B cell (primary cell): ENCODE measurements at regions not wholly inside any gene's neighbourhood (a gene's known extent, or its start where the extent isn't known, plus 50 kb on each side); places are given as distances from the start of the nearest gene placed in this dataset.

Experiments used
- ATAC-seq: fragments of 200-7000 bp; cut with Tn5 transposase; one replicate; pipeline ENCODE4 v1.10.0; 2021; ENCODE audit warnings: low read depth, mild to moderate bottlenecking, moderate number of reproducible peaks, moderate library complexity
- CTCF ChIA-PET: fragments of 350-600 bp; sonication (Branson Sonifier 250); formaldehyde crosslinking; loops from one replicate; lab custom pipeline; 2021; ENCODE audit warnings: antibody characterized with exemption, inconsistent platforms; lab: Charles Lee
- POLR2A ChIA-PET: fragments of 350-600 bp; sonication (Branson Sonifier 250); formaldehyde crosslinking; loops from one replicate; lab custom pipeline; 2021; ENCODE audit warnings: antibody characterized with exemption; lab: Charles Lee
- DNase-seq: peaks from one replicate; pipeline ENCODE4 v3.0.0; 2013
- H2AFZ ChIP-seq: 2 replicates; pipeline ENCODE4 v1.6.1; 2012; ENCODE audit warnings: mild to moderate bottlenecking, low read depth, low read length; ENCODE audit not compliant: insufficient read depth, poor library complexity, severe bottlenecking
- H3K27ac ChIP-seq, 2 donors: 1 replicate in 1 of 2; 2 replicates in 1 of 2; pipeline ENCODE4 v1.5.1; 2012 to 2013; ENCODE audit warnings: low read length in 2 of 2, mild to moderate bottlenecking in 2 of 2, moderate library complexity in 1 of 2
- H3K27me3 ChIP-seq, 4 experiments: fragments of 200-600 bp in 1 of 4; sonication (generic) in 1 of 4; replicated peaks in 1 of 4; 1 replicate in 2 of 4; 2 replicates in 2 of 4; pipeline versions ENCODE4 v1.6.1 to v1.7.0; 2013 to 2016; ENCODE audit warnings: low read length in 3 of 4, mild to moderate bottlenecking in 2 of 4, mixed read lengths in 1 of 4, moderate library complexity in 1 of 4; ENCODE audit not compliant: insufficient read depth in 4 of 4, control insufficient read depth in 3 of 4; ENCODE audit errors: control extremely low read depth in 1 of 4
- H3K36me3 ChIP-seq, 2 experiments: replicated peaks in 1 of 2; 1 replicate in 1 of 2; 2 replicates in 1 of 2; pipeline versions ENCODE4 v1.6.1 to v1.7.1; 2013; ENCODE audit warnings: low read length in 1 of 2; ENCODE audit not compliant: insufficient read depth in 2 of 2, control insufficient read depth in 1 of 2; ENCODE audit errors: control extremely low read depth in 1 of 2, extremely low read depth in 1 of 2
- H3K4me1 ChIP-seq, 2 donors: fragments of 200-600 bp in 1 of 2; sonication (generic) in 1 of 2; 1 replicate in 1 of 2; 2 replicates in 1 of 2; pipeline versions ENCODE4 v1.5.1 to v1.6.1; 2013 to 2017; ENCODE audit warnings: low read length in 2 of 2; ENCODE audit not compliant: control insufficient read depth in 2 of 2, insufficient read depth in 2 of 2
- H3K4me2 ChIP-seq: replicated peaks from 2 replicates; pipeline ENCODE3; 2012; ENCODE audit warnings: mild to moderate bottlenecking, low read depth, low read length; ENCODE audit not compliant: poor library complexity, severe bottlenecking
- H3K4me3 ChIP-seq, 5 experiments: fragments of 200-600 bp in 1 of 5; sonication (generic) in 1 of 5; 1 replicate in 3 of 5; 2 replicates in 2 of 5; pipeline versions ENCODE4 v1.5.1 to v1.7.0; 2011 to 2016; ENCODE audit warnings: low read length in 4 of 5, mild to moderate bottlenecking in 4 of 5, low read depth in 2 of 5, control low read depth in 1 of 5, moderate library complexity in 1 of 5; ENCODE audit not compliant: insufficient read depth in 1 of 5; ENCODE audit errors: control extremely low read depth in 1 of 5, extremely low read depth in 1 of 5
- H3K79me2 ChIP-seq: fragments of 200-600 bp; sonication (generic); one replicate; pipeline ENCODE4 v1.6.0; 2016; ENCODE audit warnings: low read length; ENCODE audit not compliant: control insufficient read depth, insufficient read depth
- H3K9ac ChIP-seq: fragments of 200-600 bp; sonication (generic); 2 replicates; pipeline ENCODE4 v1.6.1; 2017; ENCODE audit warnings: mild to moderate bottlenecking, low read length, moderate library complexity
- H3K9me3 ChIP-seq, 3 donors: one replicate each; pipeline versions ENCODE4 v1.6.1 to v1.7.1; 2013; ENCODE audit warnings: low read length in 2 of 3; ENCODE audit not compliant: control insufficient read depth in 2 of 3, insufficient read depth in 1 of 3; ENCODE audit errors: control extremely low read depth in 1 of 3
- H4K20me1 ChIP-seq: 2 replicates; pipeline ENCODE4 v1.6.0; 2012; ENCODE audit warnings: mild to moderate bottlenecking, low read length; ENCODE audit not compliant: insufficient read depth, control insufficient read depth, poor library complexity, severe bottlenecking
- H3K27ac Mint-ChIP-seq: one replicate; pipeline ENCODE4 v1.8.0; 2021; ENCODE audit warnings: mixed read lengths
- H3K27me3 Mint-ChIP-seq: one replicate; pipeline ENCODE4 v1.8.0; 2021; ENCODE audit warnings: mixed read lengths
- H3K4me1 Mint-ChIP-seq: one replicate; pipeline ENCODE4 v1.8.0; 2021; ENCODE audit warnings: mixed read lengths
- H3K4me3 Mint-ChIP-seq: one replicate; pipeline ENCODE4 v1.8.0; 2021; ENCODE audit warnings: mixed read lengths
- H3K9me3 Mint-ChIP-seq: one replicate; pipeline ENCODE4 v1.8.0; 2022; ENCODE audit warnings: mixed read lengths; ENCODE audit not compliant: insufficient read depth
- EZH2 ChIP-seq: IDR thresholded peaks from 2 replicates; pipeline ENCODE4 v1.6.1; 2012; ENCODE audit warnings: borderline replicate concordance, low read depth, mild to moderate bottlenecking, moderate library complexity, low read length; ENCODE audit not compliant: insufficient read depth, poor library complexity, severe bottlenecking
- WGBS: methylation state at CpG from one replicate; pipeline ENCODE4 v1.1.5; 2013; ENCODE audit warnings: missing lambda C conversion rate; ENCODE audit not compliant: insufficient coverage; 5-methylcytosine and 5-hydroxymethylcytosine counted together
- intact Hi-C: fragments of 100-400 bp; cut with micrococcal nuclease; formaldehyde crosslinking; loops from one replicate; pipeline ENCODE4 v1.10.0; 2022
- TF ChIP-seq, protein P1 (sequence below): fragments of 200-600 bp; IDR thresholded peaks from one replicate; pipeline ENCODE4 v1.8.0; 2022; ENCODE audit warnings: antibody characterized with exemption, mild to moderate bottlenecking

DNA sequence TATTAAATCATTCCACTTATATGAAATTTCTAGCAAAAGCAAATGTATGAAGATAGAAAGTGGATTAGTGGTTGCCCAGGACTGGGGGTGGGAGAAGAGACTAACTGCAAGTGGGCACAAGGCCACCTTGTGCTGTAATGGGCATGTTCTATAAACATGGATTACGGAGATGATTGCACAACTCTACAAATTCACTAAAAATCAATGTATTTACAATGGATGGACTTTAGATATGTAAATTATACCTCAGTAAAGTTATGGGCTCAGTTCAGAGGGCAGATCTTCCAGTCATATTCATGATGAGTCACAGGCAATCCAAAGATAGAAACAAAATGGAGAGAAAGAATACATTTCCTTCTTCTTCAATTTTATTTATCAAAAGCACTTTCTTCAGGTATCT, 173.9 kb downstream of the NDUFA12 start:
- Histone ChIP-seq H3K36me3 (no peaks in the 10 kb centered on the region), H3K79me2 (no peaks in the 10 kb centered on the region), H3K9ac (no peak overlapping the region), H3K4me3 (no peak overlapping the region), H3K27ac (peak overlapping the region; percentile 7 to 92), H3K27me3 (no peaks in the 10 kb centered on the region), H2AFZ (no peak overlapping the region), H3K4me2 (peak overlapping the region; percentile 1), H3K9me3 (no peaks in the 10 kb centered on the region), H3K4me1 (peaks cover 39% of the 10 kb centered on the region in 2 donors), H4K20me1 (no peaks in the 10 kb centered on the region)
- intact Hi-C loops, result no loop called here
- no peak for DNase-seq
- H3K27me3 Mint-ChIP-seq, result no peaks in the 10 kb centered on the region
- ChIA-PET CTCF (interaction anchor here (2.7 kb wide), 1 partner anchor 45 kb away, joined by 9 read pairs; no protein-coding TSS in a partner anchor), POLR2A (no interaction called here)
- H3K4me3 Mint-ChIP-seq, result no peak overlapping the region
- no CpG with 5 or more reads among the region's 1 CpG for WGBS
- peak overlapping the region; percentile 71 for H3K27ac Mint-ChIP-seq
- TF ChIP-seq EZH2, result no peak
- TF ChIP-seq, protein P1, sequence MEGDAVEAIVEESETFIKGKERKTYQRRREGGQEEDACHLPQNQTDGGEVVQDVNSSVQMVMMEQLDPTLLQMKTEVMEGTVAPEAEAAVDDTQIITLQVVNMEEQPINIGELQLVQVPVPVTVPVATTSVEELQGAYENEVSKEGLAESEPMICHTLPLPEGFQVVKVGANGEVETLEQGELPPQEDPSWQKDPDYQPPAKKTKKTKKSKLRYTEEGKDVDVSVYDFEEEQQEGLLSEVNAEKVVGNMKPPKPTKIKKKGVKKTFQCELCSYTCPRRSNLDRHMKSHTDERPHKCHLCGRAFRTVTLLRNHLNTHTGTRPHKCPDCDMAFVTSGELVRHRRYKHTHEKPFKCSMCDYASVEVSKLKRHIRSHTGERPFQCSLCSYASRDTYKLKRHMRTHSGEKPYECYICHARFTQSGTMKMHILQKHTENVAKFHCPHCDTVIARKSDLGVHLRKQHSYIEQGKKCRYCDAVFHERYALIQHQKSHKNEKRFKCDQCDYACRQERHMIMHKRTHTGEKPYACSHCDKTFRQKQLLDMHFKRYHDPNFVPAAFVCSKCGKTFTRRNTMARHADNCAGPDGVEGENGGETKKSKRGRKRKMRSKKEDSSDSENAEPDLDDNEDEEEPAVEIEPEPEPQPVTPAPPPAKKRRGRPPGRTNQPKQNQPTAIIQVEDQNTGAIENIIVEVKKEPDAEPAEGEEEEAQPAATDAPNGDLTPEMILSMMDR, result no peak
- H3K9me3 Mint-ChIP-seq, result peaks cover 4% of the 10 kb centered on the region
- no peak for ATAC-seq
- H3K4me1 Mint-ChIP-seq, result peaks cover 47% of the 10 kb centered on the region

DNA sequence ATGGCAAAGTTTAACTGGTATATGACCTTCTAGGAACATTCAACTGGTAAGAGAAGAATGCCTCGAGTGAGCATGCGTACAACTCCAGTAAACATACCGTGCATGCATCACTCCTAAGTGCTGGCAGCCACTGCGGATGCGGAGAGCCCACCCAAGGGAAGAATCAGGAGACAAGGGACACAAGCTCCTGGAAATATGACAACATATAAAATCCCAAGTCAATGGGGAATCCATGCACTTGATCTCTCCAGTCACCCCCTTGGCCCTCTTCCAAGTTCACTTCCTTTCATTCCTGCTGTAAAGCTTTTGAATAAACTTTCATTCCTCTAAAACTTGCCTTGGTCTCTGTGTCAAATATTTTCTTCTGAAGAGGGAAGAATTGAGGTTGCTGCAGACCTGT, 168.7 kb upstream of the TMCC3 start:
- Histone ChIP-seq H3K9ac (no peak overlapping the region), H4K20me1 (no peaks in the 10 kb centered on the region), H3K9me3 (peaks cover 0 to 8% (median 8%) of the 10 kb centered on the region in 3 donors), H3K4me2 (peak overlapping the region; percentile 77), H2AFZ (no peak overlapping the region), H3K27ac (no peak overlapping the region), H3K79me2 (peaks cover 46% of the 10 kb centered on the region), H3K27me3 (no peaks in the 10 kb centered on the region), H3K4me1 (peaks cover 60 to 62% of the 10 kb centered on the region in 2 donors), H3K4me3 (no peak overlapping the region), H3K36me3 (peaks cover 0 to 4% of the 10 kb centered on the region in 2 experiments)
- H3K9me3 Mint-ChIP-seq, result no peaks in the 10 kb centered on the region
- ChIA-PET POLR2A (interaction anchor here (1.7 kb wide), 1 partner anchor 11 kb away, joined by 3 read pairs; no protein-coding TSS in a partner anchor), CTCF (interaction anchor here (1.0 to 10.7 kb wide), 7 partner anchors 11 to 255 kb away, joined by 3 to 108 read pairs (median 7); partner anchors contain the start of gene NR2C1)
- peak overlapping the region; percentile 66 for H3K27ac Mint-ChIP-seq
- intact Hi-C loops, result loop anchor here (2.0 to 5.0 kb wide), 3 partner anchors 50 to 183 kb away; partner anchors contain the start of gene NDUFA12
- H3K4me1 Mint-ChIP-seq, result peaks cover 62% of the 10 kb centered on the region
- DNase-seq (no peak), ATAC-seq (no peak)
- WGBS, result 95% methylated on average over 3 of the region's 5 CpGs
- H3K4me3 Mint-ChIP-seq, result peak overlapping the region; percentile 56
- TF ChIP-seq, protein P1, result no peak
- no peak for TF ChIP-seq EZH2
- no peaks in the 10 kb centered on the region for H3K27me3 Mint-ChIP-seq
